Panc1 (cell line): ENCODE measurements at regions not wholly inside any gene's neighbourhood (a gene's known extent, or its start where the extent isn't known, plus 50 kb on each side); places are given as distances from the start of the nearest gene placed in this dataset.
"Not testable (repeated sequence)": the region's sequence is repeated elsewhere in the genome, so short reads cannot be mapped to it uniquely, and the experiment has no call there.

ENCODE experiments used
- ATAC-seq: fragments of 200-7000 bp; cut with Tn5 transposase; 2 replicates; pipeline ENCODE4 v1.9.1; 2020; ENCODE audit warnings: mild to moderate bottlenecking, moderate library complexity
- BruUV-seq: library from RNA; stranded (reverse); fragments of 400-500 nt; replicated peaks from 2 replicates; lab custom pipeline; 2021; lab: Mats Ljungman, UMichigan
- CTCF ChIA-PET: fragments of 300-600 bp; sonication (Branson Sonifier 250); formaldehyde crosslinking; loops from one replicate; lab custom pipeline; 2022; ENCODE audit warnings: antibody characterized with exemption; lab: Charles Lee
- POLR2A ChIA-PET: fragments of 300-600 bp; sonication (Branson Sonifier 250); formaldehyde crosslinking; loops from one replicate; lab custom pipeline; 2022; ENCODE audit warnings: antibody characterized with exemption; lab: Charles Lee
- DNase-seq: peaks from one replicate; pipeline ENCODE4 v3.0.0-alpha.2; 2010; ENCODE audit warnings: low read depth, low spot score
- H3K27ac ChIP-seq: 2 replicates; pipeline ENCODE4 v1.5.1; 2011; ENCODE audit warnings: mild to moderate bottlenecking, low read length, inconsistent platforms
- H3K27me3 ChIP-seq: fragments of 200-500 bp; sonication (Bioruptor generic); 2 replicates; pipeline ENCODE4 v1.6.0; 2014; ENCODE audit warnings: low read length, inconsistent platforms; ENCODE audit not compliant: control insufficient read depth, insufficient read depth
- H3K36me3 ChIP-seq: fragments of 200-500 bp; sonication (Bioruptor generic); 2 replicates; pipeline ENCODE4 v1.5.1; 2014; ENCODE audit warnings: inconsistent platforms, mild to moderate bottlenecking, low read length, moderate library complexity; ENCODE audit not compliant: control insufficient read depth, insufficient read depth
- H3K4me1 ChIP-seq: 2 replicates; pipeline ENCODE4 v1.5.1; 2011; ENCODE audit warnings: inconsistent platforms, mild to moderate bottlenecking, low read length, moderate library complexity; ENCODE audit not compliant: control insufficient read depth, insufficient read depth
- H3K4me3 ChIP-seq, 2 experiments: 2 replicates each; pipeline ENCODE4 v1.5.1; 2011 to 2012; ENCODE audit warnings: low read depth in 2 of 2, low read length in 2 of 2, mild to moderate bottlenecking in 2 of 2, inconsistent platforms in 1 of 2, moderate library complexity in 1 of 2
- H3K9me3 ChIP-seq: fragments of 200-500 bp; sonication (Bioruptor generic); 2 replicates; pipeline ENCODE4 v1.5.1; 2014; ENCODE audit warnings: low read depth, mild to moderate bottlenecking, inconsistent platforms, low read length, moderate library complexity; ENCODE audit not compliant: control insufficient read depth, insufficient read depth
- CTCF ChIP-seq: fragments of 450-650 bp; IDR thresholded peaks from 2 replicates; pipeline ENCODE4 v1.5.1; 2017; ENCODE audit warnings: mild to moderate bottlenecking
- POLR2AphosphoS5 ChIP-seq: IDR thresholded peaks from 2 replicates; pipeline ENCODE4 v1.6.1; 2012; ENCODE audit warnings: mild to moderate bottlenecking, low read depth, low read length, moderate library complexity
- REST ChIP-seq, 2 experiments: IDR thresholded peaks; 2 replicates each; pipeline ENCODE4 v1.6.1; 2011 to 2012; ENCODE audit warnings: low read depth in 2 of 2, control low read depth in 1 of 2, low read length in 1 of 2, mild to moderate bottlenecking in 1 of 2, moderate library complexity in 1 of 2; ENCODE audit not compliant: insufficient read depth in 1 of 2
- SIN3A ChIP-seq: IDR thresholded peaks from 2 replicates; pipeline ENCODE4 v1.6.1; 2012; ENCODE audit warnings: low read depth, mild to moderate bottlenecking, low read length, moderate library complexity, borderline replicate concordance; ENCODE audit not compliant: insufficient read depth
- TCF7L2 ChIP-seq: IDR thresholded peaks from 2 replicates; pipeline ENCODE4 v1.6.1; 2011; ENCODE audit warnings: mild to moderate bottlenecking, low read depth, low read length, inconsistent platforms
- in situ Hi-C: cut with HindIII; loops from 2 replicates; pipeline ENCODE4 v1.10.0; 2016; ENCODE audit warnings: low sequenced_read_pairs, low pct_unique_long_range_greater_than_20kb
- intact Hi-C: fragments of 100-400 bp; cut with micrococcal nuclease; formaldehyde crosslinking; loops from one replicate; pipeline ENCODE4 v1.10.0; 2022; ENCODE audit not compliant: unreplicated experiment

GRCh38 chr3:95826419-95826818 is 988.0 kb upstream of the EPHA6 start:
- no peak for ATAC-seq
- POLR2A ChIA-PET, result no interaction called here
- no peak for DNase-seq

GRCh38 chr3:95832146-95832545 is 982.2 kb upstream of the EPHA6 start:
- ChIA-PET CTCF (no interaction called here), POLR2A (no interaction called here)
- intact Hi-C loops (no loop called here), in situ Hi-C loops (no loop called here)
- no peaks in the 10 kb centered on the region for H3K27me3 ChIP-seq
- no peak for ATAC-seq
- H3K36me3 ChIP-seq, result no peaks in the 10 kb centered on the region
- no peaks in the 10 kb centered on the region for H3K9me3 ChIP-seq
- H3K4me3 ChIP-seq, result no peak overlapping the region
- TF ChIP-seq REST (IDR thresholded peaks at IDR 0.05; ENCODE audit: insufficient read depth in 1 of 2, low read depth in 2 of 2, low read length in 1 of 2) (no peak), POLR2AphosphoS5 (no peak), CTCF (no peak), SIN3A (no peak)
- BruUV-seq, result no TSS peak
- no peak for DNase-seq
- H3K27ac ChIP-seq, result no peak overlapping the region
- H3K4me1 ChIP-seq, result no peaks in the 10 kb centered on the region

More at GRCh38 chr3:95826419-95826818, 988.0 kb upstream of the EPHA6 start:
- Histone ChIP-seq H3K27ac (no peak overlapping the region), H3K9me3 (peaks cover 3% of the 10 kb centered on the region; the same call in 1 of the 2 replicates), H3K4me1 (no peaks in the 10 kb centered on the region), H3K27me3 (no peaks in the 10 kb centered on the region), H3K4me3 (no peak overlapping the region), H3K36me3 (no peaks in the 10 kb centered on the region)
- no peak for TF ChIP-seq REST (IDR thresholded peaks at IDR 0.05; ENCODE audit: insufficient read depth in 1 of 2, low read depth in 2 of 2, low read length in 1 of 2)
- no peak for TF ChIP-seq POLR2AphosphoS5
- TF ChIP-seq TCF7L2, result no peak
- CTCF ChIA-PET, result no interaction called here
- in situ Hi-C loops (no loop called here), intact Hi-C loops (no loop called here)
- no TSS peak for BruUV-seq

- H3K9me3 ChIP-seq, DNase-seq, intact Hi-C loops, H3K4me3 ChIP-seq, H3K36me3 ChIP-seq, in situ Hi-C loops, ATAC-seq, H3K4me1 ChIP-seq, POLR2A ChIA-PET, H3K27ac ChIP-seq, CTCF ChIA-PET, H3K27me3 ChIP-seq, BruUV-seq: not testable (repeated sequence)
Measured at GRCh38 chr3:95860628-95861027, 953.8 kb upstream of the EPHA6 start.
